ENCODE measurements at regions not wholly inside any gene's neighbourhood (a gene's known extent, or its start where the extent isn't known, plus 50 kb on each side); places are given as distances from the start of the nearest gene placed in this dataset.
A peak's percentile ranks its signal among the peaks of the same experiment; 100 is the strongest.

DNA sequence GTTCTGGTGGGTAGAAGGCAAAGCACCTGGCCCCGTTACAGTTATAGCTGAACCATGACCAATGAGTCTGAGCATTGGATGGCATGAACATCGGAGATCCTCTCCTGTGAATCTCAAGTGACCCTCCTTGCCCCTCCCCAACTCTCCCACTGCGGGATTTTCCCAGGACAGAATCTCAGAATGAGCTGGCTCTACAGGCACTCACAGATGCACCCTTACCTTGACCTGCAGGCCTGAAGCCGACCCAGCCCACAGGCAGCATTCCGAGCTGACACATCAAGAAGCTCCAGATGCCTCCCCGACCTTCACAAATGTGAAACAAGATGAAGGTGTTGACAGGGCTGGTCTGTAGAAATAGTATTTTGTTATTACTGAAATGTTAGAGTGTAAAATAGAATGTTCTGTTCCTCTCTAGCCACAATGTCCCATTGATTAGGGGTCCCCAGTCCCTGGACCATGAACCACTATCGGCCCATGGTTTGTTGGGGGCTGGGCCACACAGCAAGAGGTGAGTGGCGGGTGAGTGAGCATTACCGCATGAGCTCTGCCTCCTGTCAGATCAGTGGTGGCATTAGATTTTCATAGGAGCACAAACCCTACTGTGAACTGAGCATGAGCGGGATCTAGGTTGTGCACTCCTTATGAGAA lies 263.4 kb downstream of the AUH start:
- DNase-seq (ENCODE audit: low read depth) = no peak

DNA sequence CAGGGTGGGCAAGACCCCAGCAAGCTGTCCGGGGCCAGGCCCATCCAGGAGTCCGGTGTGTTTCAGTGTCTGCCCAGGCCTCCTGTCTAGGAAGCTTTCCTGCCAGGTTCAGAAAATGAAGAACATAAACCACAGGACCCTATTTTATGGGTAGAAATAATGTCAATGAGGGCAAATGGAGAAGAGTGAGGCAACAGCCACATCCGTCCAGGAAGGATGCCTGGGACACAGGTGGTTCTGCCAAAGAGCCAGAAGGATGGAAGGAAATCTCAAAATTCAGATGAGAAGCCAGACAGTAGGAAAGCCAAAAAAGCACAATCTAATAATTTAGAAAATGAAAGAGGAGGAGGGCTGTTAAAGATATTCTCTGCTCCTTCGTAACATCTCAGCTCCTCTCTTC lies 262.3 kb downstream of the AUH start:
- DNase-seq (ENCODE audit: low read depth) = no peak

GRCh38 chr9:91100878-91101450 lies 260.8 kb downstream of the AUH start:
- no peak for DNase-seq (ENCODE audit: low read depth)

- no peak for DNase-seq (ENCODE audit: low read depth)
These were observed 260.0 kb downstream of the AUH start for GRCh38 chr9:91101611-91102168.

GRCh38 chr9:91102269-91102668 lies 259.4 kb downstream of the AUH start:
- no peak for DNase-seq (ENCODE audit: low read depth)

DNA sequence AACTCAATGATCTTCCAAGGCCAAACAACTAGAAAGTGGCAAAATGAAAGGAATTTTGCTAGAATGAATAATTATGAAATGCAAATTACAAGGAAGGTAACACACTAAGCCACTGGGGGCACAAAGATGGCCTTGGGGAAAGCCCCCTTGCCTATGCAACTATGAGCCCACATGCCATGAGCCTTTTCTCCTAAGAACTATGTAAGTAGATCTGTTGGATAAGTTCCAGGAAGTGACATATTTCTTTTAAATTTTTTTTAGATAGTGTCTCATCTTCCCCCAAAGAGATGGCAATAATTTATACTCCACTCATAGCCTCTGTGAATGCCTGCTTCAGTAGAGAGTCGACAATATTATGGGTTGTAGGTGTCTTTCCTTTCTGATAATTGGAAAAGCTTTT lies 257.8 kb downstream of the AUH start:
- no peak for DNase-seq (ENCODE audit: low read depth)

DNA sequence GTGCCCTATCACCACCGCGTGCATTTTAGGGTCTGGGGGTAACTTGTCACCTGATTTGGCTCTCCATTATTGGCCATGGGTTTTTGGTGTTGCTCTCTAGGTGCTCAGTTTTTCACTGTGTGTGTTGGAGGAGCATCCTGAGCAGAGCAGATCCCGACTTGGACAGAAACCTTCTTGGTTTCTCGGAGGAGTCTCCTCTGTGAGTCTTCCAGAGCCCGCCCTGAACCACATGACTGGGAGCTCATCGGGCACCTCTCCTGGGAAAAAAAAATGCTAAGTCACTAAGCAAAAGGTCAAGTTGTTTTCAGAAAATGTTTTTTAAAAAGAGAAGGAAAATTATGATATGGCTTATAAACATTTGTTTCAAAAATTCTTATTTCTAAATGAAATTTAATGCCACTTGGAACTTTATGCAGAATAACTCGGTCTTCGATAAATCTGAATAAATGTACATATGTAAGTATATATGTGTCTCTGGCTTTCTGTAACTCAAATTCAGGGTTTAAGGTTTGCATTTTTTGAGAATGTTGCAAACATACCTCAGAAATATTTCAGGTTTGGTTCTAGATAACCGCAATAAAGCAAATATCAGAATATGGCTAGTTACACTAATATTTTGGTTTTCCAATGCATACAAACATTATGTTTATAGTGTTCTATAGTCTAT lies 255.2 kb downstream of the AUH start:
- DNase-seq (ENCODE audit: low read depth) = no peak

GRCh38 chr9:91111226-91111625 lies 250.5 kb downstream of the AUH start:
- DNase-seq (ENCODE audit: low read depth) = no peak

- no peak for DNase-seq (ENCODE audit: low read depth)
These were observed 249.8 kb downstream of the AUH start for GRCh38 chr9:91111876-91112275.

GRCh38 chr9:91113016-91113415 lies 248.7 kb downstream of the AUH start:
- no peak for DNase-seq (ENCODE audit: low read depth)

DNA sequence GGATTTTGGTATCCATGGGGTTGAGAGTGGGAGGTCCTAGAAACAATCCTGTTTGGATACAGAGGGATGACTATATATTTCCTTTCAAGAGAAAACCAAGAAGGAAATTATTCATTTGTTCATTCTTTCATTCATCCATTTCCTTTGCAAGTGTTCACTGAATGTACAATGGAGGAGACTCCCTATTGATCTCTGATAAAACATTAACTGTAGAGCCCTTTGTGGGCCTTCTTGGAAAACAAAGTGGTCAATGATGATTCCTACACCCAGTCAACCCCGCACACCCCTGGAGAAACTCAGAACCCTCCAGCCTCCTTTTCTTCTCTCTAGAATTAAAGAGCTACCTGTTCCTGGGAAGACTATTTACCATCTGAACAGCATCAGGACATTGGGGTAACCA lies 247.3 kb downstream of the AUH start:
- no peak for DNase-seq (ENCODE audit: low read depth)

GRCh38 chr9:91116211-91116610 lies 245.5 kb downstream of the AUH start:
- no peak for DNase-seq (ENCODE audit: low read depth)

DNA sequence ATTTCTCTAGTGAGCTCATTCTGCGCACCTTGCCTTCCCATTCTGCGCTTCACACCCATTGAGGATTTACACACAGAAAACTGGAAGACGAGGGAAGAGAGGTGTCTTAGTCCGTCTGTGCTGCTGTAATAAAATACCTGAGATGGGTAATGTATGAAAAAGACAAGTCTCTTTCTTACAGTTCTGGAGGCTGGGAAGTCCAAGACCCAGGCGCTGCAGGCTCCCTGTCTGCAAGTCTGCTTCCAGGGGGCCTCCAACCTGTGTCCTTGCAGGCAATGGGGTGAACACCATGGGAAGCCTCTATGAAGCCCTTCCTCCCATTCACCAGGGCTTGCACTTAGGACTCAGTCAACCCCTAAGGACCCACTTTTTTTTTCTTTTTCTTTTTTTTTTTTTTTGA lies 245.0 kb downstream of the AUH start:
- no peak for DNase-seq (ENCODE audit: low read depth)

GRCh38 chr9:91117474-91117891 lies 244.2 kb downstream of the AUH start:
- no peak for DNase-seq (ENCODE audit: low read depth)

GRCh38 chr9:91117959-91118703 lies 243.6 kb downstream of the AUH start:
- peak; percentile 18 for DNase-seq (ENCODE audit: low read depth)

DNA sequence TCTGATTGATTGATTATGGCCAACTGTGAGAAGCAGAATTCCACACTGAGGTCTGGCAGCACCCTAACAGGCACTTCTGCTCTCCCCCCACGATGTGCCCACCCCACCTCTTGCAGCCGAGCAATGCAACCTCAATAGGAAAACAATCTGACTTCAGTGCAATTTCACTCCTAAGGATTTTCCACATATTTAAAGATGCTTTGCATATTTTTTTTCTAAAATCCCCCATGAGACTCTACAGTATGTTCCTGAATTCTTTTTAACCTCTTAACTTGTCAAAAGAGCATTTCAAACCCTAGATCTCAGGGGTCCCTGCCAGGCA lies 243.1 kb downstream of the AUH start:
- DNase-seq (ENCODE audit: low read depth) = no peak

- DNase-seq (ENCODE audit: low read depth) = no peak
These were observed 242.6 kb downstream of the AUH start for GRCh38 chr9:91119142-91119541.

DNA sequence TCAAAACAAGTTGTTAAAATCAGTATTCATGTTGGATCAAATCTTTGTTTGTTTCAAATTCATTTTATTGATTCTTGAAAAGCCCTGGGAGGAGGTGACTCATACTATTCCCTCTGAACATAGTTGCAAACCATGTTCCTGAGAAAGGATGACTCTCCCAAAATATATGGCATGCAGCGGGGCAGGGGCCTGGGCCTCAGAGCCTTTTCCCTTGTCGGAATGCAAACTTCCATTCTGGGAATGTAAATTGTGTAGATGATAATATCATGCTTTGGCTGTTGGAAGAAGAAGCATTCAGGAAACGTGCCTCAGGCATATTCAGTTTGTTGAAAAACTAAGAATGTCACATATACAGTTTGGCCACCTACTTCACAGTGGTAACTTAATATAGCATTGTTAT lies 242.0 kb downstream of the AUH start:
- peak; percentile 6 for DNase-seq (ENCODE audit: low read depth)

DNA sequence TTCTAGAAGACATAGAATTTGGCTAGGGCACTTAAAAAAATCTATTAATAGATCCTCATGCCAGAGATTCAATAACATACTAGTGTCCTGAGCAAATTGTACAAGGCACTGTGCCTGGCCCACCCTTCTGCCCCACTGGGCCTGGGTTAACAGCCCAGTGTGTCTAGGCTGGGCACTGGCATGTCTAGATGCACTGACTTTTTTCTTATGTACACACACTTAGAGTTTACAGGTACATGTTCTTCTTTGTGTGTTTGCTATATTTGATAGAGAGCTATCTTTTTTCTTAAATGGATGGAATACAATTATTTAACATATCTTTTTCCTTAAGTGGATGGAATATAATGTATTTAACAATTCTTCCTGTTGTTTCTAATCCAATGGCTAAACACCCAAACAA lies 241.5 kb downstream of the AUH start:
- DNase-seq (ENCODE audit: low read depth) = no peak

DNA sequence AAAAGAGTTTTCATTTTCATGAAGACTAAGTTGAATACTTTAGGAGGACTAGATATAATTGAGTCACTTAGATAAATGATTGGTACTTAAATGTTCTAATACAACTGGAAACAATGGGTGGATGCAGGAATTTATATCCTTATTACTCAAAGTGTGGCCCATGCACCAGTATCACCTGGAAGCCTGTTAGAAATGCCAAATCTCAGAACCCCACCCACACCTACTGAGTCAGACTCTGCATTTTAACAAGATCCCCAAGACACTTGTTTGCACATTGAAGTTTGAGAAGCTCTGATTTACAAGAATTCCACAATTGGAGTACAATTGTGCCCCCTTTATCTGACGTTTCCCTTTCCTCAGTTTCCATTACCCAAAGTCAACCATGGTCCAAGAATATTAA lies 239.0 kb downstream of the AUH start:
- DNase-seq (ENCODE audit: low read depth) = no peak

GRCh38 chr9:91126761-91127445 lies 234.8 kb downstream of the AUH start:
- DNase-seq (ENCODE audit: low read depth) = no peak

DNA sequence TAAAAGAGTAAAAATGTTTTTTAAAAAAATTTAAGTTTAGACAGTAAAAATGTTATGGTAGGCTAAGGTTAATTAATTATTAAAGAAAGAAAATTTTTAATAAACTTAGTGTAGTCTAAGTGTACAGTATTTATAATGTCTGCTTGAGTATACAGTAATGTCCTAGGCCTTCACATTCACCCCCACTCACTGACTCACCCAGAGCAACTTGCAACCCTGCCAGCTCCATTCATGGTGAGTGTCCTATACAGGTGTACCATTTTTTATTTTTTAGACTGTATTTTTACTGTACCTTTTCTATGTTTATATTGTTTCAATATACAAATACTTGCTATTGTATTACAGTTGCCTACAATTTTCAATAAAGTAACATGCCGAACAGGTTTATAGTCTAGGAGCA lies 234.1 kb downstream of the AUH start:
- no peak for DNase-seq (ENCODE audit: low read depth)

Measured in non-pigmented ciliary epithelial cell (primary cell).